Heart left ventricle (tissue), 16 donors: ENCODE measurements at regions not wholly inside any gene's neighbourhood (a gene's known extent, or its start where the extent isn't known, plus 50 kb on each side); places are given as distances from the start of the nearest gene placed in this dataset.

Experiments
- ATAC-seq, 4 donors: fragments of 200-7000 bp; cut with Tn5 transposase; one replicate each; pipeline ENCODE4 v1.9.1; 2020 to 2022; ENCODE audit warnings: moderate library complexity in 4 of 4, mild to moderate bottlenecking in 3 of 4, moderate number of reproducible peaks in 1 of 4
- DNase-seq, 5 donors: peaks; one replicate each; pipeline ENCODE4 v3.0.0-alpha.2; 2020
- H3K27ac ChIP-seq, 12 donors: fragments of 200-600 bp; sonication (generic) in 4 of 12; one replicate each; pipeline versions ENCODE4 v1.5.0 to v1.8.0; 2016 to 2022; ENCODE audit warnings: mild to moderate bottlenecking in 2 of 12
- H3K27me3 ChIP-seq, 9 donors: fragments of 200-600 bp; sonication (generic) in 2 of 9; one replicate each; pipeline versions ENCODE4 v1.5.1 to v1.8.0; 2016 to 2022; ENCODE audit warnings: mild to moderate bottlenecking in 3 of 9
- H3K36me3 ChIP-seq, 9 donors: fragments of 200-600 bp; sonication (generic) in 2 of 9; one replicate each; pipeline versions ENCODE4 v1.5.0 to v1.8.0; 2018 to 2022; ENCODE audit warnings: mild to moderate bottlenecking in 2 of 9
- H3K4me1 ChIP-seq, 12 donors: fragments of 200-600 bp; sonication (generic) in 4 of 12; one replicate each; pipeline versions ENCODE4 v1.5.0 to v1.8.0; 2016 to 2022; ENCODE audit warnings: mild to moderate bottlenecking in 3 of 12
- H3K4me3 ChIP-seq, 12 donors: fragments of 200-600 bp; sonication (generic) in 4 of 12; one replicate each; pipeline versions ENCODE4 v1.5.0 to v1.8.0; 2017 to 2022; ENCODE audit warnings: mild to moderate bottlenecking in 9 of 12, moderate library complexity in 4 of 12
- H3K9me3 ChIP-seq, 12 donors: fragments of 200-600 bp; sonication (generic) in 4 of 12; one replicate each; pipeline versions ENCODE4 v1.5.0 to v1.8.0; 2016 to 2022; ENCODE audit warnings: mild to moderate bottlenecking in 1 of 12
- CTCF ChIP-seq, 12 donors: fragments of 200-600 bp; sonication (generic) in 4 of 12; IDR thresholded peaks; one replicate each; pipeline versions ENCODE4 v1.5.0 to v1.8.0; 2018 to 2022; ENCODE audit warnings: antibody characterized with exemption in 12 of 12, mild to moderate bottlenecking in 5 of 12
- POLR2A ChIP-seq, 2 donors: fragments of 450-650 bp; IDR thresholded peaks; one replicate each; pipeline ENCODE4 v1.6.1; 2017; ENCODE audit warnings: antibody characterized with exemption in 2 of 2, mild to moderate bottlenecking in 2 of 2, moderate library complexity in 2 of 2
- WGBS, 4 donors: extraction: QIAGEN DNeasy Blood & Tissue Kit in 2 of 4; methylation state at CpG; one replicate each; pipeline versions ENCODE4 v1.1.5 to v1.1.7; 2013 to 2018; 5-methylcytosine and 5-hydroxymethylcytosine counted together
- intact Hi-C, 10 donors: fragments of 100-400 bp; cut with DNase I; formaldehyde crosslinking; loops; one replicate each; pipeline versions ENCODE4 v1.11.1 to v1.14.2; 2022
- donor health status: ischemic (EF 13 %, LVEDD 7.1; RV severe dilation, severe dysfunction).
- donor health status: healthy with polysubstance abuse.
- donor health status: DM: no; HTN: yes; CAD: no.
- donor health status: DM: no; HTN: no; CAD: no.
- donor health status: ischemic (EF 25% LVEDD 6.9; RV normal size, moderate dysfunction).
- donor health status: ischemic (EF 25% LVEDD 5.7; RV mildly dilated, moderate dysfunction).
- donor health status: healthy.
- donor health status: DM: yes; HTN: yes; CAD: no.
- donor health status: ischemic (EF 35%, LVEDD 5.7; RV mildly dilated, moderate dysfunction).
- donor health status: nonischemic (EF 11% LVEDD 7.7; RV severe dilation, severe dysfunction).
- donor health status: DM: yes; HTN: yes; CAD: no.
- donor health status: PGD.
- donor health status: ischemic (EF 29% LVEDD 5.4; RV normal size, mild dysfunction).
- donor health status: nonischemic (EF 23%, LVEDD 6.1; RV moderate dilation, normal function).

GRCh38 chr6:132135409-132135808, 184.2 kb upstream of the CCN2 start:
- Histone ChIP-seq H3K36me3 (no peaks in the 10 kb centered on the region), H3K4me3 (no peak overlapping the region), H3K4me1 (peaks cover 0 to 39% (median 34%) of the 10 kb centered on the region in 12 donors), H3K9me3 (no peaks in the 10 kb centered on the region), H3K27ac (no peak overlapping the region), H3K27me3 (no peaks in the 10 kb centered on the region)
- no peak for DNase-seq
- TF ChIP-seq POLR2A (IDR thresholded peaks at IDR 0.05) (no peak), CTCF (IDR thresholded peaks at IDR 0.05) (no peak)
- intact Hi-C loops, result loop anchor here in 2 of 10 donors (10.0 kb wide), 2 partner anchors 111 to 181 kb away; partner anchors contain the start of gene CCN2 (in 1 of the 2)
- no peak for ATAC-seq
- WGBS, 4 donors, result 87 to 94% (median 92%) methylated on average over 6 of the region's 6 CpGs

GRCh38 chr6:132133736-132134445, 182.7 kb upstream of the CCN2 start:
- Histone ChIP-seq H3K27ac (peak overlapping the region in 9 of 12 donors; percentile 35 to 96 (median 84)), H3K9me3 (no peaks in the 10 kb centered on the region), H3K4me3 (no peak overlapping the region), H3K27me3 (no peaks in the 10 kb centered on the region), H3K4me1 (peaks cover 0 to 41% (median 34%) of the 10 kb centered on the region in 12 donors), H3K36me3 (no peaks in the 10 kb centered on the region)
- DNase-seq (peak in 1 of 5 donors; percentile 23), ATAC-seq (no peak)
- no peak for TF ChIP-seq CTCF (IDR thresholded peaks at IDR 0.05)
- no peak for TF ChIP-seq POLR2A (IDR thresholded peaks at IDR 0.05)
- intact Hi-C loops, result loop anchor here in 2 of 10 donors (10.0 kb wide), 2 partner anchors 109 to 179 kb away; partner anchors contain the start of gene CCN2 (in 1 of the 2)
- WGBS, 4 donors, result 47 to 61% (median 52%) methylated on average over 5 of the region's 5 CpGs

- Histone ChIP-seq H3K27me3 (no peaks in the 10 kb centered on the region), H3K4me3 (no peak overlapping the region), H3K4me1 (peaks cover 0 to 41% (median 34%) of the 10 kb centered on the region in 12 donors), H3K36me3 (no peaks in the 10 kb centered on the region), H3K27ac (peak overlapping the region; percentile 8 to 96 (median 82)), H3K9me3 (no peaks in the 10 kb centered on the region)
- DNase-seq (no peak), ATAC-seq (no peak)
- TF ChIP-seq POLR2A (IDR thresholded peaks at IDR 0.05) (no peak), CTCF (IDR thresholded peaks at IDR 0.05) (no peak)
- intact Hi-C loops, result loop anchor here in 2 of 10 donors (10.0 kb wide), 2 partner anchors 108 to 178 kb away; partner anchors contain the start of gene CCN2 (in 1 of the 2)
- WGBS, 4 donors, result 67 to 81% (median 70%) methylated on average over 3 of the region's 3 CpGs
Measured at GRCh38 chr6:132132924-132133639, 181.9 kb upstream of the CCN2 start.

GRCh38 chr6:132132422-132132821, 181.2 kb upstream of the CCN2 start:
- H3K36me3 ChIP-seq, result no peaks in the 10 kb centered on the region
- 18 to 28% (median 23%) methylated on average over 2 of the region's 2 CpGs for WGBS, 4 donors
- intact Hi-C loops, result loop anchor here in 2 of 10 donors (10.0 kb wide), 2 partner anchors 108 to 178 kb away; partner anchors contain the start of gene CCN2 (in 1 of the 2)
- H3K27ac ChIP-seq, result peak overlapping the region; percentile 8 to 96 (median 83)
- TF ChIP-seq POLR2A (IDR thresholded peaks at IDR 0.05), result no peak
- TF ChIP-seq CTCF (IDR thresholded peaks at IDR 0.05), result no peak
- ATAC-seq, result peak in 3 of 4 donors; percentile 47 to 67 (median 51)
- H3K27me3 ChIP-seq, result no peaks in the 10 kb centered on the region
- H3K9me3 ChIP-seq, result no peaks in the 10 kb centered on the region
- H3K4me3 ChIP-seq, result no peak overlapping the region
- H3K4me1 ChIP-seq, result peaks cover 0 to 41% (median 34%) of the 10 kb centered on the region in 12 donors
- peak in 1 of 5 donors; percentile 18 for DNase-seq
